DND-41 (cell line): ENCODE measurements at regions not wholly inside any gene's neighbourhood (a gene's known extent, or its start where the extent isn't known, plus 50 kb on each side); places are given as distances from the start of the nearest gene placed in this dataset.

ENCODE experiments used
- ATAC-seq: fragments of 200-7000 bp; cut with Tn5 transposase; 3 replicates; pipeline ENCODE4 v1.9.1; 2021; ENCODE audit warnings: low read depth; ENCODE audit not compliant: insufficient read depth
- DNase-seq: peaks from one replicate; pipeline ENCODE4 v3.0.0-alpha.2; 2020
- H2AFZ ChIP-seq: 2 replicates; pipeline ENCODE4 v1.6.0; 2012; ENCODE audit warnings: low read depth, low read length
- H3K27ac ChIP-seq: 2 replicates; pipeline ENCODE4 v1.5.1; 2012; ENCODE audit warnings: low read length, inconsistent platforms
- H3K27me3 ChIP-seq: fragments of 200-600 bp; sonication (generic); 2 replicates; pipeline ENCODE4 v1.6.0; 2012; ENCODE audit warnings: low read length, mild to moderate bottlenecking, inconsistent platforms; ENCODE audit not compliant: insufficient read depth, poor library complexity
- H3K36me3 ChIP-seq: 2 replicates; pipeline ENCODE4 v1.5.1; 2012; ENCODE audit warnings: low read length, inconsistent platforms; ENCODE audit not compliant: insufficient read depth
- H3K4me1 ChIP-seq: 2 replicates; pipeline ENCODE4 v1.5.1; 2012; ENCODE audit warnings: mild to moderate bottlenecking, low read length; ENCODE audit not compliant: insufficient read depth
- H3K4me2 ChIP-seq: 2 replicates; pipeline ENCODE4 v1.6.0; 2012; ENCODE audit warnings: mild to moderate bottlenecking, moderate library complexity, low read length, inconsistent platforms; ENCODE audit not compliant: insufficient read depth
- H3K4me3 ChIP-seq, 2 experiments: fragments of 200-600 bp in 1 of 2; shearing (Covaris generic) in 1 of 2; 2 replicates each; pipeline ENCODE4 v1.5.1; 2012 to 2016; ENCODE audit warnings: inconsistent platforms in 2 of 2, low read length in 2 of 2, mild to moderate bottlenecking in 2 of 2, low read depth in 1 of 2, moderate library complexity in 1 of 2
- H3K79me2 ChIP-seq: 2 replicates; pipeline ENCODE4 v1.6.0; 2012; ENCODE audit warnings: low read length, inconsistent platforms; ENCODE audit not compliant: insufficient read depth
- H3K9ac ChIP-seq: 2 replicates; pipeline ENCODE4 v1.6.0; 2012; ENCODE audit warnings: low read depth, mild to moderate bottlenecking, inconsistent platforms, low read length, moderate library complexity
- H3K9me3 ChIP-seq: 2 replicates; pipeline ENCODE4 v1.5.1; 2012; ENCODE audit warnings: low read length, moderate library complexity, mild to moderate bottlenecking, inconsistent platforms; ENCODE audit not compliant: insufficient read depth, severe bottlenecking
- H4K20me1 ChIP-seq: 2 replicates; pipeline ENCODE4 v1.6.0; 2012; ENCODE audit warnings: low read length; ENCODE audit not compliant: insufficient read depth
- CTCF ChIP-seq: IDR thresholded peaks from 2 replicates; pipeline ENCODE4 v1.5.1; 2012; ENCODE audit warnings: borderline replicate concordance, low read length, moderate library complexity, mild to moderate bottlenecking; ENCODE audit not compliant: poor library complexity, severe bottlenecking; ENCODE audit errors: extremely low read depth
- EZH2 ChIP-seq: IDR thresholded peaks from 3 replicates; pipeline ENCODE4 v1.6.1; 2012; ENCODE audit warnings: borderline replicate concordance, low read depth, mild to moderate bottlenecking, moderate library complexity, low read length, inconsistent platforms; ENCODE audit not compliant: severe bottlenecking

GRCh38 chr6:164996838-164997237 lies 312.6 kb downstream of the C6orf118 start:
- Histone ChIP-seq H3K4me3 (no peak overlapping the region), H3K9ac (no peak overlapping the region), H2AFZ (no peak overlapping the region), H3K36me3 (no peaks in the 10 kb centered on the region), H4K20me1 (no peaks in the 10 kb centered on the region), H3K4me2 (no peak overlapping the region), H3K27me3 (no peaks in the 10 kb centered on the region), H3K4me1 (no peaks in the 10 kb centered on the region), H3K9me3 (no peaks in the 10 kb centered on the region), H3K79me2 (no peaks in the 10 kb centered on the region), H3K27ac (no peak overlapping the region)
- DNase-seq (no peak), ATAC-seq (no peak)
- TF ChIP-seq EZH2 = no peak
- no peak for TF ChIP-seq CTCF

- TF ChIP-seq CTCF = no peak
- TF ChIP-seq EZH2 = no peak
Observed at GRCh38 chr6:164991573-164991972, 317.8 kb downstream of the C6orf118 start.

GRCh38 chr6:164990901-164991300 lies 318.5 kb downstream of the C6orf118 start:
- no peaks in the 10 kb centered on the region for H3K36me3 ChIP-seq
- no peaks in the 10 kb centered on the region for H3K79me2 ChIP-seq
- H3K27me3 ChIP-seq = no peaks in the 10 kb centered on the region
- TF ChIP-seq EZH2 (no peak), CTCF (no peak)
- H3K9ac ChIP-seq = no peak overlapping the region
- no peak for ATAC-seq
- H3K4me3 ChIP-seq = no peak overlapping the region
- H3K27ac ChIP-seq = no peak overlapping the region
- no peaks in the 10 kb centered on the region for H3K4me1 ChIP-seq
- no peaks in the 10 kb centered on the region for H3K9me3 ChIP-seq
- H4K20me1 ChIP-seq = no peaks in the 10 kb centered on the region
- H3K4me2 ChIP-seq = no peak overlapping the region
- no peak for DNase-seq
- no peak overlapping the region for H2AFZ ChIP-seq

More at GRCh38 chr6:164991573-164991972, 317.8 kb downstream of the C6orf118 start:
- Histone ChIP-seq H3K79me2 (no peaks in the 10 kb centered on the region), H3K27me3 (no peaks in the 10 kb centered on the region), H3K4me3 (no peak overlapping the region), H3K36me3 (no peaks in the 10 kb centered on the region), H2AFZ (no peak overlapping the region), H4K20me1 (no peaks in the 10 kb centered on the region), H3K4me2 (no peak overlapping the region), H3K27ac (no peak overlapping the region), H3K9me3 (no peaks in the 10 kb centered on the region), H3K9ac (no peak overlapping the region), H3K4me1 (no peaks in the 10 kb centered on the region)
- ATAC-seq (no peak), DNase-seq (no peak)

GRCh38 chr6:164982389-164982788 lies 327.0 kb downstream of the C6orf118 start:
- ATAC-seq (no peak), DNase-seq (no peak)
- H3K27ac ChIP-seq = no peak overlapping the region
- H2AFZ ChIP-seq = no peak overlapping the region
- no peaks in the 10 kb centered on the region for H3K27me3 ChIP-seq
- no peaks in the 10 kb centered on the region for H4K20me1 ChIP-seq
- no peak overlapping the region for H3K4me2 ChIP-seq
- TF ChIP-seq EZH2 (no peak), CTCF (no peak)
- H3K79me2 ChIP-seq = no peaks in the 10 kb centered on the region
- no peaks in the 10 kb centered on the region for H3K36me3 ChIP-seq
- H3K9ac ChIP-seq = no peak overlapping the region
- H3K4me1 ChIP-seq = no peaks in the 10 kb centered on the region
- no peaks in the 10 kb centered on the region for H3K9me3 ChIP-seq
- no peak overlapping the region for H3K4me3 ChIP-seq
